PC-9 (cell line): ENCODE measurements at regions not wholly inside any gene's neighbourhood (a gene's known extent, or its start where the extent isn't known, plus 50 kb on each side); places are given as distances from the start of the nearest gene placed in this dataset.

Experiments used
- BruUV-seq: library from RNA; stranded (reverse); fragments of 400-500 nt; replicated peaks from 2 replicates; lab custom pipeline; 2021; lab: Mats Ljungman, UMichigan
- CTCF ChIA-PET: fragments of 300-600 bp; sonication (Branson Sonifier 250); formaldehyde crosslinking; loops from one replicate; lab custom pipeline; 2022; ENCODE audit warnings: antibody characterized with exemption; lab: Charles Lee
- POLR2A ChIA-PET: fragments of 300-600 bp; sonication (Branson Sonifier 250); formaldehyde crosslinking; loops from one replicate; lab custom pipeline; 2022; ENCODE audit warnings: antibody characterized with exemption; ENCODE audit not compliant: unreplicated experiment; lab: Charles Lee
- DNase-seq, 2 experiments: peaks; one replicate each; pipeline versions ENCODE4 v3.0.0 to v3.0.0-alpha.2; 2015 to 2022; ENCODE audit warnings: mixed read lengths in 1 of 2
- H2AFZ ChIP-seq: fragments of 200-600 bp; sonication (generic); 2 replicates; pipeline ENCODE4 v1.8.1; 2017; ENCODE audit warnings: antibody characterized with exemption
- H3F3A ChIP-seq: fragments of 200-600 bp; sonication (generic); 2 replicates; pipeline ENCODE4 v1.8.1; 2017; ENCODE audit warnings: antibody characterized with exemption, mild to moderate bottlenecking, low read depth; ENCODE audit not compliant: insufficient read depth
- H3K27ac ChIP-seq: fragments of 200-600 bp; sonication (generic); 2 replicates; pipeline ENCODE4 v1.6.1; 2016; ENCODE audit warnings: mixed run types
- H3K27me3 ChIP-seq: fragments of 200-600 bp; sonication (generic); 2 replicates; pipeline ENCODE4 v1.6.1; 2016; ENCODE audit warnings: low read depth, mixed run types; ENCODE audit not compliant: insufficient read depth
- H3K36me3 ChIP-seq: fragments of 200-600 bp; sonication (generic); 2 replicates; pipeline ENCODE4 v1.6.1; 2016; ENCODE audit warnings: low read depth, mixed run types
- H3K4me1 ChIP-seq: fragments of 200-600 bp; sonication (generic); replicated peaks from 2 replicates; pipeline ENCODE4 v1.6.1; 2016; ENCODE audit warnings: mixed run types; ENCODE audit not compliant: insufficient read depth
- H3K4me2 ChIP-seq: fragments of 200-600 bp; sonication (generic); 2 replicates; pipeline ENCODE4 v1.6.1; 2017; ENCODE audit warnings: mixed run types
- H3K4me3 ChIP-seq: fragments of 200-600 bp; sonication (generic); 2 replicates; pipeline ENCODE4 v1.6.1; 2016; ENCODE audit warnings: mixed run types
- H3K79me2 ChIP-seq: fragments of 200-600 bp; sonication (generic); 2 replicates; pipeline ENCODE4 v1.6.1; 2017; ENCODE audit warnings: low read depth, mixed run types
- H3K9me2 ChIP-seq: fragments of 200-600 bp; sonication (generic); 2 replicates; pipeline ENCODE4 v1.8.1; 2017; ENCODE audit warnings: mild to moderate bottlenecking; ENCODE audit not compliant: insufficient read depth
- H3K9me3 ChIP-seq: fragments of 200-600 bp; sonication (generic); 2 replicates; pipeline ENCODE4 v1.8.1; 2016; ENCODE audit warnings: low read depth; ENCODE audit not compliant: insufficient read depth
- H4K20me1 ChIP-seq: fragments of 200-600 bp; sonication (generic); 2 replicates; pipeline ENCODE4 v1.8.1; 2017; ENCODE audit not compliant: insufficient read depth
- CTCF ChIP-seq: fragments of 200-600 bp; sonication (generic); conservative IDR thresholded peaks from 2 replicates; pipeline ENCODE4 v1.6.1; 2017; ENCODE audit warnings: mixed run types, antibody characterized with exemption, mild to moderate bottlenecking, moderate library complexity
- EZH2 ChIP-seq: fragments of 200-600 bp; sonication (generic); IDR thresholded peaks from 2 replicates; pipeline ENCODE4 v1.8.0; 2017; ENCODE audit warnings: antibody characterized with exemption, low read depth
- intact Hi-C: fragments of 100-400 bp; cut with micrococcal nuclease; formaldehyde crosslinking; loops from one replicate; pipeline ENCODE4 v1.10.0; 2022; ENCODE audit not compliant: unreplicated experiment

DNA sequence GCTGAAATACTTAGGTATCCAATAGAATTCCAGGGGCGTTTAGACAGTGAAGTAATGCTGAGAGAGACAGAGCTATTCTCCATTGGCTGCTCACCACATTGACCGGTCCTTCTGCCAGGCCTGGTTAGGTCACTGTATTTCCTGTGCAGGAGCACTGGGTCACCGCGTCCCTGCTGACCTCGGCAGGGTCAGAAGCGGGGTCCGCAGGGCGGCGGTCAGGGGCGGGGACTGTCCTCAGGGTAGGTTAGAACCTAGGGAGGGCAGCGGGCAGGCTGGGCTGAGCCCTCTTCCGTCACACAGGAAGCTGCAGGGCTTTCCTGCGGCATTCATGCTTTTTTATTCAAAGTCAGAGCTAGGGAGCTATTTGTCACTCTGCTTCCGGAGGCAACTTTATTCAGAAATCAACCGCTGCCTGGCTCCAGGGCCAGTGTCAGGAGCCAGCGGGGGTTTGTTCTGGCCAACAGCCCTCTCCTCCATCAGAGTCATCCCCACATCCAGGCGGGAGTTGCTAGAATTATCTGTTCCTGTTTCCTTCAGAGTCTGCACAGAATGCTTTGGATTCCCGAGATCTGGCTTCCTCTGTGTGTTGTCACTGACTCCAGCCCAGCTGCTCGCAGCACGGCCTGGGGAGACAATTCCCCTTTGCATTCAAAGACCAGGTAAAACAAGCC is 81.2 kb upstream of the WASF3 start:
- no peak overlapping the region for H3K4me2 ChIP-seq
- POLR2A ChIA-PET = no interaction called here
- H3K79me2 ChIP-seq = no peaks in the 10 kb centered on the region
- H3F3A ChIP-seq = no peaks in the 10 kb centered on the region; the same call in 1 of the 2 replicates
- H4K20me1 ChIP-seq = no peaks in the 10 kb centered on the region
- H3K4me3 ChIP-seq = no peak overlapping the region
- BruUV-seq = no TSS peak
- H2AFZ ChIP-seq = no peak overlapping the region
- no peak for TF ChIP-seq EZH2
- TF ChIP-seq CTCF = no peak
- no peaks in the 10 kb centered on the region for H3K9me3 ChIP-seq
- peaks cover 14% of the 10 kb centered on the region for H3K4me1 ChIP-seq
- H3K36me3 ChIP-seq = no peaks in the 10 kb centered on the region
- no peaks in the 10 kb centered on the region for H3K27me3 ChIP-seq
- intact Hi-C loops = no loop called here
- no peak for DNase-seq
- CTCF ChIA-PET = no interaction called here
- no peak overlapping the region for H3K27ac ChIP-seq
- H3K9me2 ChIP-seq = no peaks in the 10 kb centered on the region

GRCh38 chr13:26476782-26477142 is 80.7 kb upstream of the WASF3 start:
- Histone ChIP-seq H3K9me2 (no peaks in the 10 kb centered on the region), H3K4me2 (no peak overlapping the region), H3K4me1 (peaks cover 14% of the 10 kb centered on the region), H3K27ac (no peak overlapping the region), H3K36me3 (no peaks in the 10 kb centered on the region), H3F3A (no peaks in the 10 kb centered on the region; the same call in 1 of the 2 replicates), H3K4me3 (no peak overlapping the region), H3K9me3 (no peaks in the 10 kb centered on the region), H3K27me3 (no peaks in the 10 kb centered on the region), H4K20me1 (no peaks in the 10 kb centered on the region), H2AFZ (no peak overlapping the region), H3K79me2 (no peaks in the 10 kb centered on the region)
- no TSS peak for BruUV-seq
- ChIA-PET CTCF (no interaction called here), POLR2A (no interaction called here)
- intact Hi-C loops = no loop called here
- no peak for DNase-seq
- TF ChIP-seq CTCF = no peak
- no peak for TF ChIP-seq EZH2

- H3F3A ChIP-seq = no peaks in the 10 kb centered on the region; the same call in 1 of the 2 replicates
- H3K27ac ChIP-seq = no peak overlapping the region
- H4K20me1 ChIP-seq = no peaks in the 10 kb centered on the region
- BruUV-seq = no TSS peak
- no peaks in the 10 kb centered on the region for H3K36me3 ChIP-seq
- ChIA-PET CTCF (no interaction called here), POLR2A (no interaction called here)
- no peaks in the 10 kb centered on the region for H3K27me3 ChIP-seq
- H3K4me3 ChIP-seq = no peak overlapping the region
- no peak overlapping the region for H3K4me2 ChIP-seq
- no peaks in the 10 kb centered on the region for H3K79me2 ChIP-seq
- TF ChIP-seq EZH2 (no peak), CTCF (no peak)
- H3K4me1 ChIP-seq = peaks cover 14% of the 10 kb centered on the region
- no peaks in the 10 kb centered on the region for H3K9me3 ChIP-seq
- DNase-seq = no peak
- intact Hi-C loops = no loop called here
- no peaks in the 10 kb centered on the region for H3K9me2 ChIP-seq
- H2AFZ ChIP-seq = no peak overlapping the region
Observed at GRCh38 chr13:26477681-26478080, 79.8 kb upstream of the WASF3 start.
